HepG2 (cell line): ENCODE measurements at regions not wholly inside any gene's neighbourhood (a gene's known extent, or its start where the extent isn't known, plus 50 kb on each side); places are given as distances from the start of the nearest gene placed in this dataset.

ENCODE experiments used
- ATAC-seq: fragments of 200-7000 bp; cut with Tn5 transposase; 3 replicates; pipeline ENCODE4 v1.9.1; 2020; ENCODE audit warnings: mild to moderate bottlenecking, moderate library complexity
- BruUV-seq: library from RNA; stranded (reverse); fragments of 400-500 nt; replicated peaks from 2 replicates; lab custom pipeline; 2021; lab: Mats Ljungman, UMichigan
- CTCF ChIA-PET: fragments of 300-600 bp; formaldehyde crosslinking; extraction: SDS; loops from one replicate; lab custom pipeline; 2021; ENCODE audit warnings: low total read pairs, inconsistent platforms, low intra/inter-chr PET ratio; lab: Yijun Ruan, JAX
- POLR2A ChIA-PET: fragments of 350-600 bp; sonication (Branson Sonifier 250); formaldehyde crosslinking; loops from one replicate; lab custom pipeline; 2020; ENCODE audit warnings: antibody characterized with exemption, inconsistent platforms; lab: Yijun Ruan, JAX
- DNase-seq: peaks from one replicate; pipeline ENCODE4 v3.0.0-alpha.2; 2015; ENCODE audit warnings: low spot score
- FAIRE-seq: peaks from 3 replicates; lab custom pipeline; 2011; peaks lifted over from hg19 to GRCh38; lab: Jason Lieb, UNC
- H2AFZ ChIP-seq: one replicate; pipeline ENCODE4 v1.6.1; 2011; ENCODE audit warnings: low read length, inconsistent platforms
- H3K27ac ChIP-seq: fragments of 300-600 bp; 3 replicates; pipeline ENCODE4 v1.8.0; 2011; ENCODE audit warnings: mixed run types, mild to moderate bottlenecking, mixed read lengths, low read length, inconsistent platforms; ENCODE audit not compliant: insufficient read depth; ENCODE audit errors: extremely low read length
- H3K27me3 ChIP-seq, 2 experiments: fragments of 200-600 bp in 1 of 2; 2 replicates in 1 of 2; 3 replicates in 1 of 2; pipeline versions ENCODE4 v1.6.0 to v1.8.0; 2011; ENCODE audit warnings: low read length in 2 of 2, mild to moderate bottlenecking in 2 of 2, moderate library complexity in 2 of 2, inconsistent platforms in 1 of 2; ENCODE audit not compliant: insufficient read depth in 2 of 2, control insufficient read depth in 1 of 2
- H3K36me3 ChIP-seq, 2 experiments: fragments of 200-600 bp in 1 of 2; replicated peaks in 1 of 2; 2 replicates in 1 of 2; 3 replicates in 1 of 2; pipeline versions ENCODE4 v1.5.1 to v1.8.0; 2011; ENCODE audit warnings: low read length in 2 of 2, inconsistent platforms in 1 of 2; ENCODE audit not compliant: insufficient read depth in 2 of 2, control insufficient read depth in 1 of 2
- H3K4me1 ChIP-seq: 2 replicates; pipeline ENCODE4 v1.5.1; 2012; ENCODE audit warnings: low read length, inconsistent platforms; ENCODE audit not compliant: insufficient read depth
- H3K4me2 ChIP-seq: 2 replicates; pipeline ENCODE4 v1.6.0; 2011; ENCODE audit warnings: low read depth, low read length, inconsistent platforms
- H3K4me3 ChIP-seq, 3 experiments: fragments of 200-600 bp in 1 of 3; sonication (generic), shearing (Covaris generic) in 1 of 3; replicated peaks in 1 of 3; 2 replicates each; pipeline ENCODE4 v1.5.1; 2011 to 2016; ENCODE audit warnings: low read length in 3 of 3, inconsistent platforms in 2 of 3, low read depth in 2 of 3, mild to moderate bottlenecking in 2 of 3, control low read depth in 1 of 3, mixed read lengths in 1 of 3; ENCODE audit not compliant: insufficient read depth in 1 of 3
- H3K79me2 ChIP-seq: one replicate; pipeline ENCODE4 v1.6.1; 2011; ENCODE audit warnings: low read length, inconsistent platforms; ENCODE audit not compliant: insufficient read depth
- H3K9ac ChIP-seq: 2 replicates; pipeline ENCODE4 v1.6.0; 2011; ENCODE audit warnings: mild to moderate bottlenecking, low read depth, low read length, inconsistent platforms; ENCODE audit not compliant: insufficient read depth
- H3K9me3 ChIP-seq: 2 replicates; pipeline ENCODE4 v1.5.1; 2012; ENCODE audit warnings: mild to moderate bottlenecking, low read length
- H4K20me1 ChIP-seq: 2 replicates; pipeline ENCODE4 v1.6.0; 2011; ENCODE audit warnings: inconsistent platforms, mild to moderate bottlenecking, low read length, moderate library complexity; ENCODE audit not compliant: insufficient read depth
- AHR ChIP-seq: IDR thresholded peaks from 2 replicates; pipeline ENCODE4 v1.6.1; 2018; ENCODE audit warnings: missing genetic modification reagents, missing compliant biosample characterization
- HIVEP1 ChIP-seq: sonication (generic); formaldehyde crosslinking; IDR thresholded peaks from 2 replicates; pipeline ENCODE4 v1.4.0; 2020; ENCODE audit warnings: mild to moderate bottlenecking, missing genetic modification reagents
- PLSCR1 ChIP-seq: sonication (generic); formaldehyde crosslinking; IDR thresholded peaks from 2 replicates; pipeline ENCODE4 v1.5.0; 2020; ENCODE audit warnings: missing genetic modification reagents, mild to moderate bottlenecking, borderline replicate concordance
- ZBTB14 ChIP-seq: sonication (generic); formaldehyde crosslinking; IDR thresholded peaks from 2 replicates; pipeline ENCODE4 v1.4.0; 2020; ENCODE audit warnings: missing genetic modification reagents
- ZFX ChIP-seq: sonication (generic); formaldehyde crosslinking; IDR thresholded peaks from 2 replicates; pipeline ENCODE4 v1.4.0; 2020; ENCODE audit warnings: mild to moderate bottlenecking, low read depth, missing genetic modification reagents, moderate library complexity
- ZNF143 ChIP-seq: sonication (generic); formaldehyde crosslinking; IDR thresholded peaks from 2 replicates; pipeline ENCODE4 v1.4.0; 2020; ENCODE audit warnings: missing genetic modification reagents
- ZNF180 ChIP-seq: sonication (generic); formaldehyde crosslinking; IDR thresholded peaks from 2 replicates; pipeline ENCODE4 v1.4.0; 2020; ENCODE audit warnings: low read depth, missing genetic modification reagents, borderline replicate concordance
- ZNF562 ChIP-seq: sonication (generic); formaldehyde crosslinking; IDR thresholded peaks from 2 replicates; pipeline ENCODE4 v1.8.0; 2022; ENCODE audit warnings: missing genetic modification reagents, borderline replicate concordance
- ZNF678 ChIP-seq: sonication (generic); formaldehyde crosslinking; IDR thresholded peaks from 2 replicates; pipeline ENCODE4 v1.4.0; 2020; ENCODE audit warnings: mild to moderate bottlenecking, missing genetic modification reagents
- WGBS: methylation state at CpG from one replicate; pipeline ENCODE4 v1.1.6; 2017; ENCODE audit warnings: low lambda C conversion rate; 5-methylcytosine and 5-hydroxymethylcytosine counted together
- in situ Hi-C: cut with HindIII; loops from 2 replicates; pipeline ENCODE4 v1.10.0; 2017; ENCODE audit warnings: low pct_unique_long_range_greater_than_20kb; ENCODE audit not compliant: extremely low pct_ligation_motif_present
- intact Hi-C: fragments of 100-400 bp; cut with micrococcal nuclease; formaldehyde crosslinking; loops from one replicate; pipeline ENCODE4 v1.10.0; 2022; ENCODE audit not compliant: unreplicated experiment

GRCh38 chr5:136776022-136776927 lies 410.9 kb upstream of the TRPC7 start:
- DNase-seq: no peak
- H3K4me1 ChIP-seq: no peaks in the 10 kb centered on the region
- H4K20me1 ChIP-seq: no peaks in the 10 kb centered on the region
- H3K9me3 ChIP-seq: no peaks in the 10 kb centered on the region
- intact Hi-C loops: no loop called here
- WGBS: 1% methylated on average over 4 of the region's 4 CpGs
- BruUV-seq: no TSS peak
- no peak overlapping the region for H3K4me2 ChIP-seq
- H3K79me2 ChIP-seq: no peaks in the 10 kb centered on the region
- no peaks in the 10 kb centered on the region for H3K36me3 ChIP-seq
- no peak overlapping the region for H2AFZ ChIP-seq
- H3K4me3 ChIP-seq: no peak overlapping the region
- H3K27me3 ChIP-seq: no peaks in the 10 kb centered on the region; a peak in 1 of 5 replicates
- H3K9ac ChIP-seq: no peak overlapping the region
- H3K27ac ChIP-seq: no peak overlapping the region
- in situ Hi-C loops: no loop called here
- ChIA-PET POLR2A (no interaction called here), CTCF (no interaction called here)
- FAIRE-seq: no peak
- TF ChIP-seq ZNF180 (CRISPR knock-in tag) (no peak), AHR (no peak), ZNF562 (CRISPR knock-in tag) (no peak), ZNF143 (no peak), ZBTB14 (no peak), ZFX (CRISPR knock-in tag) (no peak), ZNF678 (CRISPR knock-in tag) (no peak), PLSCR1 (no peak), HIVEP1 (CRISPR knock-in tag) (no peak)
- no peak for ATAC-seq
